GM19467 (cell line): ENCODE measurements at regions not wholly inside any gene's neighbourhood (a gene's known extent, or its start where the extent isn't known, plus 50 kb on each side); places are given as distances from the start of the nearest gene placed in this dataset.

Source experiments
- ATAC-seq: cut with Tn5 transposase; IDR thresholded peaks from one replicate; pipeline ENCODE4 v1.9.1; 2021; ENCODE audit warnings: mild to moderate bottlenecking, moderate library complexity; ENCODE audit not compliant: unreplicated experiment

DNA sequence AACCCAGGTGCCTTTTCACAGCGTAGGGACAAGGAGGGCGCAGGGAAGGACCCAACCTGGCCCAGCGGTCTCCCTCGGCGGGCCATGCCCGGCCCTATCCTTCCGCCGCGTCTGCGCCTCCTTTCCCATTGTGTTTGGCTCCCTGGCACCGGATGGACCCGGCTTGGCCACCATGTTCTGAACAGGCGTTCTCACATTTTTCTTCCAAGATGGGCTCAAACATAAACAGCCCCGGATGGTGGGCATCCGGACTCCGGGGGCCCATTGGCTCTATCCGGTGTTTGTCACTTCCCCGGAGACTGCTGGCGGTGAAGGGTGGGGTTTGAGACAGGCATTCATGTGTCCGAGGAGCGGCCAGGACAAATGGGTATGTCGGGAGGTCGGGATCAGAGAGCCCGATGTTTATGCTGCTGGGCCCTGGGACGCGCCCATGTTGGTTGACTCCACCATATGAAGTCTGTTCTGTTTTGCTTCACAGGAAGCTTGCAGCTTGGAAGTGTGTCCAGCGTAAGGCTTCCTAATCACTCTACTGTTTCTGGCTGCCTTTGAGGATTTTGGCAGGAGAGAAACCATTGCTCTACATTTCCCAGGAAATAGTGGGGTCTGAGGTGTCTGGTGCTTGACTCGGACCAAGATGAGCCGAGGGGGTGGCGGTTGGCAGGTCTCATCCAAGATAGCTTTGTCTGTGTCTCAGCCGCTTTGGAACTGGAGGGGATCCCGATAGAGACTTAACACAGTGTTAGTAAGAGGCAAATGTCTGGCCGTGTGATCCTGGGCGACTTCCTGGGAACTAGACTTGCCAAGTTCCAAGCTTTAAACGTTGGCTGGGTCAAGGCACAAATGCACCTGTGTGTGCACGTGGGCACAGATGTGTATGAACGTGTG, 188.3 kb downstream of the IRF8 start:
- ATAC-seq: no peak

DNA sequence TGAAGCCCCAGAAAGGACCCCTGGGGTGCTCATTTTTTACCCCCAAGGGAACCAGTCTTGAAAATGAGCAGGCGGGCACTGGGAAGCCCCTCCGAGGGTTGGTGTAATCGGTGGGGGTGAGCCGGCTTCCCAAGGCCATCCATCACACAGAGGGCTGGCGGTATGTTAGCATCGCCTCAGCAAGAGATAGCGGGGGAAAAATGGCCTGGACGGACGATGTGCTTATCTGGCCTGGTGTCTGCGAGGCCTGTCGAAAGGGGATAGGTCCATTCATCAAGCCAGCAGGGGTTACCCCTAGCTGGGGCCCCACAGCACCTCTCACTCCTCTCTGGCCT, 188.9 kb downstream of the IRF8 start:
- no peak for ATAC-seq

DNA sequence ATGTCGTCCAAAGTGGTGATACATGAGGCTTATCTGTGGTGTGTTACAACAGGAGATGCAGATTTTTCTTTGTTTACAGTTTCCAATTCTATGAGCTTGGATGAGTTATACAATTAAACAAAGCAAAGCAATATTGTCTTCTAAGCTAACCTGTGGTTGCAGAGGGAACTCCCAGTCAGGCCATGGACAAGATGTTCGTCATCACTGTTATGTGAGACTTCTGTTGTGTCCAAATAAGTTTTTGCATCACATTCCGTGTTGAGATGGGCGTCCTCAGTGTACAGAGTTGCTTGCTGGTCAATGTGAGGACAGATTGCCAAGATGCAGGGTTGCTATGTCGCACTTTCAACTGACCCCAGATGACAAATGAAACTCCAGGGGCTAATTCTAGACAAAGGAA, 189.3 kb downstream of the IRF8 start:
- no peak for ATAC-seq

DNA sequence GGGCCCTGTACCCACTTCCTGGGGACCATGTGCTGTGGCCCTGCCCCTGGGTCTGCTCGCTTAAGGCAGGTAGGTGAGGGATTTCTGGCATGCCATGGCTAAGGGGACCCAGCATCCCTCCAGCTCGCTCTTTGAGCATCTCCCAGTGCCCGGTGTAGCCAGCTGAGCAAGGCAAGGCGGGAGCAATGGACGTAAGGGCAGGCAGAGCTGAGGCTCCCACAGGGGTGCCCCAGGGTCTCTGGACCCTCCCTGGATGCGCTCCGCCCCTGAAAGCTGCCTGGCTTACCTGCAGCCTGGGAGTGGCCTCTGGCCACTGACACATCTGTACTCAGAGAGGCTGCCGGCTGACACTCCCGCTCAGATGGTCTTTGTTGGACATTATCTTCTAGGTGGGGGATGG, 189.9 kb downstream of the IRF8 start:
- no peak for ATAC-seq

DNA sequence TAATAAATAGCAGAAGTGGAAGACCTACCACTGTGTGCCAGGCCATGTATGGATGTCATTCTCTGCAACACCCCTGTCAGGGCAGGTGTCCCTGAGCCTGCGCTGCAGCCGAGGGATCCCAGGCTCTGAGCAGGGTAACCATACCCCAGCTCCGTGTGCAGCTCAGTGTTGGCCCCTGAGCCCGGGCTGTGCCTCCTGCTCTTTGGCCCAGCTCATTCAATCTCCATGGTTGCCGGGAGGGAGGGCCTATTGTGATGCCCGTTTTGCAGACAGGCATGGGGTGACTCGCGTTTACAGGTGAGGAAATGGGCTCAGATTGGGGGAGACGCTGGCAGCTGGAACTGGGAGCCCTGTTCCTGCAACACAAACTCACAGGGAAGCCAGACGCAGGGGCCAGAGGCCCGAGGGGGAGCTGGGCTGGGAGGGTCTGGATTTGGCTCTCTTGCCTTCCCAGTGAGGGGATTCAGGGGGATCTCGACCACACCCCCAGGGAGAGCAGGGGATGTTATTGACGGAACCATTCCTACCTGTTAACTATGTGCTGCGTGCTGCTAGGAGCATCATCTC, 190.5 kb downstream of the IRF8 start:
- no peak for ATAC-seq

DNA sequence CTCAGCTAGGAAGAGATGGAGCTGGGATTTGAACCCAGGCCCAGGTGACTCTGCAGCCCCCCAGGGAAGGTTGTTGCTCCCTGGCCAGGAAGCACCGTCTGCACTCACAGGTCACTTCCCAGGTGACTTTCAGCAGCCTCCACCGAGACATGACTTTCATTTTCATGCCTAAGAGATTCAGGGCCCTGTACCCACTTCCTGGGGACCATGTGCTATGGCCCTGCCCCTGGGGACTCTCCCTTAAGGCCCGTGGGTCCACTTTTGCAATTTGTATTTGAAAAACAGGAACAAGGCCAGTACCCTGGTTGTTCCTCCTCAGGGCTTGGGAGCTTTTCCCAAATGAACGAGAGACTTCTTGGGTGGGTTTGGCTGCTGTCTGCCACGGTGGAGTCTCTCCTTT, 191.0 kb downstream of the IRF8 start:
- no peak for ATAC-seq

DNA sequence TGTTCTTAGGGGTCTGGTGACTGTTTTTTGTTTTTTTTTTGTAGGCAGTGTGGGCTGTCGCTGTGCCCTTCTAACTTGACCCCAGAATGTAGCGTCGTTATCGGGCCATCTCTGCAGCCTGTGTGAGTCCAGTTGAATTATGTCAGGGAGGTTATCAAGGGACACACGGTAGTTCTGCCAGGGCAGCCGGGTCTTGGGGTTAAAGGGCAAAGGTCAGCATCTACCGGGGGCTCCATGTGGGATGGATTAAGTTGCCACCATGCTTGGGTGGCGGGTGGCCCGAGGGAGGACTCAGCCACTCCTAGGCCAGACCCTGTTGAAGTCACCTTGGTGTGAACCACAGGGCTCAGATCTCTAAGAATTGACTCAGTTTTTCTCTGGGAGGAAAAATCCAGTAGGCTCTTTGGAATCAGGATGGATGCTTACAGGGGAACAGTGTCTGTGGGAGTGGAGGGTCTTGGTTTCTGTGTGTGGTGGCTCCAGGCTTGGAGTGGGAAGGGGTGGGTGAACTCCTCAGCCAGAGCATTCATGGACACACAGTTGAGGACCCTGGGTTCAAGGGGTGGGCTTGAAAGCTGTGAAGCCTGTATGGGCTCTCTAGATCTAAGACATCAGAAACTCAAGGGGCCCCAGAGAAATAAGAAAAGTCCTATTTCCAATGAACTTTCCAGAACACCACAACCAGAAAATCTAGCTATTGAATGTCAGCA, 191.7 kb downstream of the IRF8 start:
- ATAC-seq: no peak

DNA sequence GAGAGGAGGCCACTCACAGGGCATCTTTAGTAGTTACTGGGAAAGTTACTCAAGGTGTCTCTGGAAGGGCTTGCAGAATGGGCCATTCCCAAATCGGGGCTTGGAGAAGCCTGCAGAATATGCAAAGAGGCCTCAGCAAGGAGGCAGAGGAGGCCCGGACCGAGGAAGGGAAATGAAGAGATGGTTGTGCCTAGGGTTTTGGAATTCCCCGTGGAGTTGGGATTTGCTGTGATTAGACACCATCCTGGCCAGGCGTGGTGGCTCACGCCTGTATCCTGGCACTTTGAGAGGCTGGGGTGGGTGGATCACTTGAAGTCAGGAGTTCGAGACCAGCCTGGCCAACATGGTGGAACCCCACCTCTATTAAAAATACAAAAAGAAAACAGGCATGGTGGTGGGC, 193.0 kb downstream of the IRF8 start:
- no peak for ATAC-seq

DNA sequence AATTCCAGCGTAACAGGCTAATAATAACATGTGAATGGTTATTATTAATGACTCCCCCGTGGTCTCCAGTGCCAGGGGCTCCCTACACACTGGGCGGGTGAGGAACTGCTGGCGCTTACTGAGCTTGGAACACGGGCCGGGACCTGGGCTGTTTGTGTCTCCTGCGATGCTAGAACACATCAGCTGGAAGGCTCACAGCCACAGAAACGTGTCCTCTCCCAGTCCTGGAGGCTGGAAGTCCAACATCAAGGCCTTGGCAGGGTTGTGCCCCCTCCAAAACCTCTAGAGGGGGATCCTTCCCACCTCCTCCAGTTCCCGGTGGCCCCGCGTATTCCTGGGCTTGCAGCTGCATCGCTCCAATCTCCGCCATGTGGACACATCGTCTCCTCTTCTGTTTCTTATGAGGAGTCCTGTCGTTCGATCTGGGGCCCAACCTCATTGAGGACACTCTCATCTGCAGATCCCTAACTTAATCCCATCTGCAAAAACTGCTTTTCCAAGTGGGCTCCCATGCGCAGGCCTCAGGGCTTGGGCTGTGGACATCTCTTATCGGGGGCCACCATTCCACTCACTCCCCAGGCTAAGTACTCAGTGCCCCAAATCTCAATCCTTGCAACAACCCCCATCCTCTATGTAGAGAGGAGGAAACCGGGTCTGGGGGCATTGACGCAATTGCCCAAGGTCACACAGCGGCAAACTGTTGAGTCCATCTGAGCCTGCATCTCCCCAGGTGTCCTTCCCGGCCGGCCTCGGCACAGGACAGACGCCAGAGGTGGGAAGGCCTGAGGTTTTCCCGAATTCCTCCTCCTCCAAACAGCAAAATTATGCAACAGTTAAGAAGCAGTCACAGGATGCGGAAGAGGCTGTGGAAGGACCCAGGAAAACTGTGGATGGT, 193.9 kb downstream of the IRF8 start:
- no peak for ATAC-seq

DNA sequence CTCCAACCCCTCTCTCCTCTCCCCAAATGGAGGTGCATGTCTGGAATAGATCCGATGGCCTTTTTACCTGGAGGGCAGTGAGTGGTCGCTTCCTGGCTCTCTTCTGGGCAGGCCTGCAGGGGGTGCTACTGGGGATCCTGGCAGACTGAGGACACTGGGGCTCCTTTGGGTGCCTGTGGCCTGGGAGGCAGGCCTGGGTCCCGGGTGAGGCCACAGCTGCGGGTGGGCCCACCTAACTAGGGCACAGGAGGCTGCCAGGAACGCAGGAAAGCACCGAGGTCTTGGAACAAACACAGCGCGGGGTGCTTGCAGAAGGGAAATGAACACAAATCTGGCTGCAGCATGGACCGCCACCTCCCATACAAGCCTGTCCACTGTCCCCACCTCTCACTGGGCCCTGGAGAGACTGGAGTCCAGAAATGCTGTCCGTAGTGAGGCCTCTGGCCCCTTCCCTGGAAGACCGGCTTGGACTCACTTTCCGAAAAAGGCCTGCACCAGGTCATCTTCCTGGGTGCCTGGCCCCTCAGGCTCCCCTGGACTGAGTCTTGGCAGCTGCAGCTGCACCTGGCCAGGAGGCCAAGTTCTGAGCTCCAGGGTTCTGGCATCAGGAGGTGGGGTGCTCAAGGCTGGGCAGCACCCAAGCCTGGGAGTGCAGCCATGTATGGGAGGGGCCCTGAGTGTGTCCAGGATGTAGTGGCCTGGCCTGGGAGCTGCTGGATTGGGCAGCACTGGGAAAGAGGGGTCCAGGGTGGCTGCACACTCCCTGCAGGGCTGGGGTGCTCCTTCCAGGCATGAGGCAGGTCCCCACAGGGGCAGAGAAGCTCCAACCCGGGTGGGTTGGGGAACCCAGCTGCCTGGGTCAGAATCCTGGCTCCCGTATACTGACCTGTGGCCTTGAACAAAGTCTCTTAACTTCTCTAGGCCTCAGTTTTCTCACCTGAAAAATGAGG, 195.1 kb downstream of the IRF8 start:
- no peak for ATAC-seq

DNA sequence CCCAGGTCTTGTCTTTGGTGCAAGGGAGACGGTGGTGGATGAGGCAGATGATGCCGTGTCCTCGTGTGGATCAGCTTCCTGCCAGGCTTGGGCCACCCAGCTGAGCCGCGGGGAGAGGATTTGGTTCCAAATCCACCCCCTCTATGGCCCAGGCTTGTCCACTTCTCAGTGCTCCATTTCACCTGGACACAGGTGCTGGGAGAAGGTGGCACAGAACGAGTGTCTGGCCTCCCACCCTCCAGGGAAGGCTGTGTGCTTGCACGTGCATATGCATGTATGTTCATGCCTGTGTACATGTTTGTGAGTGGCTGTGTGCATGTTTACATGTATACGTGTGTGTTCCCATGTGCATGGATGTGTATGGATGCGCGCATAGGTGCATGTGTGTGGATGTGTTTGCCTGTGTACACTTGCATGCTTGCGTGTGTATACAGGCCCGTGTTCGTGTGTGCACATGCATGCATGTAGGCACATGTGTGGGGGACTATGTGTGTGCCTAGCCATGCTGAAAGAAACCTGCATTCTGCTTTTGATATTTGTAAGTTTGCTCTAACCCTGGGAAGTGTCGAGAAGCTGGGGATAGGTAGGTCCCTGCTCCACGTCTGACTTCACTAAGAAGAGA, 196.3 kb downstream of the IRF8 start:
- ATAC-seq: no peak

DNA sequence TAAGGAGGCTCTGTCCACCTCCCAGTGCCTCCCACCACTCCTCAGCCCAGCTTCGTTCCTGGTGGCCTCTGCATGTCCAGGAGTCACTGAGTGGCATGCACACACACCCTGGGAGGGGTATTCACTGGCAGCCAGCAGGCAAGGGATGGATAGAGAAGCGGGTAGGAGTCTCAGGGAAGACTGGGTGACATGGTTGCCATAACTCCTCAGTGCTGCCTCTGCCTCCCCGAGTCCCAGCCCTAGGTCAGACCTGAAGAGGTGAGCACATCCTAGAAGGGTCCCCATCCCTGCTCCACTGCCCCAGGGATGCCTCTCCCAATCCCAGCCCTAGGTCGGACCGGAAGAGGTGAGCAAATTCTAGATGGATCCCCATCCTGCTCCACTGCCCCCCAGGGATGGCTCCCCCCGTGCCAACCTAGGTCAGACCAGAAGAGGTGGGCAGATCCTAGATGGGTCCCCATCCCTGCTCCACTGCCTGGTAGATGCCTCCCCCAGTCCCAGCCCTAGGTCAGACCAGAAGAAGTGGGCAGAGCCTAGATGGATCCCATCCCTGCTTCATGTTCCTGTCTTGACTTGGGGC, 197.0 kb downstream of the IRF8 start:
- no peak for ATAC-seq

DNA sequence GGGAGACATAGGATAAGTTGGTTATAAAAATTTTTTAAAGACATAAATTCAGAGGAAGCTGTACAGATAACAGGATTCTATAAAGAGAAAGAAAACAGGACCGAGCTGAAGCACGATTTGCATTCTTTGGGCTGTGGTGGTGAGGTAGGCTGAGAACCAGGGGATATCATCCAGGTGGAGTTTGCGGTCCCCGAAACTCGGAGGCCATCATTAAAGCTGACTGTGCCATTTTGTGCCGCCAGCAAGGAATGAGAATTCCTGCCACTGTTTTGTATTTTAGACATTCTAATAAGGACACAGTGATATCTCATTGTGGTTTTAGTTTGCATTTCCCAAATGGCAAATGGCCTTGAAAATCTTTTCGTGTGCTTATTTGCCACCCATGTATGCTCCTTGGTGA, 197.9 kb downstream of the IRF8 start:
- no peak for ATAC-seq

DNA sequence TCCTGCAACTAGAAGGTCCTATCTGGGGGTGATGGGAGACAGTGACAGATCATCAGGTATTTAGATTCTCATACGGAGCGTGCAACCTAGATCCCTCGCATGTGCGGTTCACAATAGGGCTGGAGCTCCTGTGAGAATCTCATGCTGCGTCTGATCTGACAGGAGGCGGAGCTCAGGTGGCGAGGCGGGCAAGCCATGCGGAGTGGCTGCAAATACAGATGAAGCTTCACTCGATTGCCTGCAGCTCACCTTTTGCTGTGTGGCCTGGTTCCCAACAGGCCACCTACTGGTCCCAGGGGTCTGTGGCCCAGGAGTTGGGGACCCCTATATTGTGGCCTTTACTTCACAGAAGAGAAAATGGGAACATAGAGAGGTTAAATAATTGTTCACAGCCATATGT, 200.4 kb downstream of the IRF8 start:
- no peak for ATAC-seq

DNA sequence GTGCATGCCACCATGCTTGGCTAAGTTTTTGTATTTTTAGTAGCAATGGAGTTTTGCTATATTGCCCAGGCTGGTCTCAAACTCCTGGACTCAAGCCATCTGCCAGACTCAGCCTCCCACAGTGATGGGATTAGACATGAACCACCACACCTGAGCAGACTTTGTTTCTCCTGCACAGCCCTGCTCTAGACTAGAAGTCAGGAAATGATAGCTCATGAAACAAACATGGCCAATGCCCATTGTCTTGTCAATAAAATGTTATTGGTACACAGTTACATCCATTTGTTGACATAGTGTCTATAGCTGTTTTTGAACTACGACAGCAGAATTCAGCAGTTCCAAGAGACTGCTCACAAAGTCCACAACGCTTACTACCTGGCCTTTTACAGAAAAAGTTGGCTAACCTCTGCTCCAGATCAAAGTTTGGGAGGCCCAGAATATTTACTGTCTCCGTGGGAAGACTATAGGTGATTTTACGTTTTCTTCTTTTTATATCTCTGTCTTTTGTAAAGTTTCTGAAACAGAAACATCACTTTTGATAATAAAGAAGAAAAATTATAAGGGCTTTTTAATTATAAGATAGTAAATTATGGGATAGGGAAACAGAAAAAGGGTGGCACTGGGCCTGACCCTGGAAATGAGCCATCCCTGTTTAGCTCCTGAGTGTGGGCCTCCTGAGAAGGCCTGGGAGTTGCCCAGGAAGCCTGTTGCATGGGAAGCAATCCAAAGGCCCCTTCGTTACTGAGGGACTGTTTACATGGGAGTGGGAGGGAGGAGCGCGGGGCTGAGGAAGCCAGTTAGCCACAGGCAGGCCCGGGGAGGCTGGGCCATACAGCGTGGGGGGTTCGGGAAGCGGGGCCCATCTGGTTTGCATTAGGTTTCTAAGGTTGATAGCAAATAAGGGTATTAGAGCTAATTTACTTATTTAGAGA, 201.5 kb downstream of the IRF8 start:
- ATAC-seq: no peak

DNA sequence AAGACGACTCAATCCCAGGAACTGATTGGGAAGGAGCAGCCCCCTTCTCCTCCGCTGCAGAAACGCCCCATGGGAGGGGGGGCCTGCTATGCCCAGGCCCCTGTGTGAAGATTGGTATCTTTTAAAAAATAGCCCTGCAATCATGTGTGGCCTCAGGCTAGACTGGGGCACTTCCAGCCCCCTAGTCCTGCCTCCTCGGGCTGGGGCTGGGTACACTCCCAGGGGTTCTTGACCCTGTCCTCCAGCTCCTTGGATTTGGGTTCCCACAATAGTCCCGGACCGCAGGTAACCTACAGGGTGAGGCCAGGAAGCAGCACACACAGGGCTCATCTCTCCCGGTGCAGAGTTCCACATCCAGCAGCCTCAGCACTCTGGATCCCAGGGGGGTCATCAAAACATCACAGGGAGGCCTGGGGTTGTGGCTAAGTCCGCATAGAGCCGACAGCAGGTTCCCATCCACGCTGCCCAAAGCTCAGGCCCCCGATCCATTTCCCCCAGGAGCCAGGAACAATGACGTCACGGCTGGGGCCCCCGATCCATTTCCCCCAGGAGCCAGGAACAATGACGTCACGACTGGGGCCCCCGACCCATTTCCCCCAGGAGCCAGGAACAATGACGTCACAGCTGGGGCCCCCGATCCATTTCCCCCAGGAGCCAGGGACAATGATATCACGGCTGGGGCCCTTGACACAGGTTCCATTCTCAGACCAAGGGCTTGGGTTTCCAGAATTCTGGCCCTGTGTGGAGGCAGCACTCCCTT, 202.4 kb downstream of the IRF8 start:
- ATAC-seq: no peak

DNA sequence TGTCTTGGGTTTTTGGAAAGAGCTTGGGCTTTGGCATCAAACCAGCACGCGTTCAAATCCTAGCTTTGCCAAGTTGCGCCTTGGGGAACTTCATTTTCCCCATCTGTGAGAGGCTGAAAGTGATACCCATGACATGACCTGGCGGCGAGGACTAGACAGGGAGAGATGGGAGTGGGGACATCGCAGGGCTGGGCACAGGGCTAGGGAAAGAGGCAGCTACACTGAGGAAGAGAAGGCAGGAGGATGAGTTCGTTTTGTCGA, 202.9 kb downstream of the IRF8 start:
- ATAC-seq: no peak

DNA sequence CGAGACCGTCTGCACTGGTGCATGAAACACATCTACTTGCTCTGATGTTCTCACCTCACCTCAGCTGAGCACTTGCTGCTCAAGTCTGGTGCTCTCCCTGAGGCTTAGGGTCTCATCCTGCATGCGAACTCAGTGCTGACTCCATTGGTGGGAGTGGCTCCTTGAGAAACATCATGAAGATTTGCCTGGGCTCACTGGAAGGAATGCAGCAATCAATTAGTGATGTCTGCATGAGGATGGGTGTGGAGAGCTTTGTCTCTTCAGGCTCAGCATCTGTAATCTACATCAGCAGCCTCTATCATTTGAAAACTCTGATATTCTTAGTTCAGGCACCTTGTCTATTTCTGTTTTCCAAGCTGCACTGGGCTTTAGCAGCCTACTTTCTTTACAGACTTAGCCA, 204.4 kb downstream of the IRF8 start:
- ATAC-seq: no peak
